ENCODE measurements at regions not wholly inside any gene's neighbourhood (a gene's known extent, or its start where the extent isn't known, plus 50 kb on each side); places are given as distances from the start of the nearest gene placed in this dataset.

DNA sequence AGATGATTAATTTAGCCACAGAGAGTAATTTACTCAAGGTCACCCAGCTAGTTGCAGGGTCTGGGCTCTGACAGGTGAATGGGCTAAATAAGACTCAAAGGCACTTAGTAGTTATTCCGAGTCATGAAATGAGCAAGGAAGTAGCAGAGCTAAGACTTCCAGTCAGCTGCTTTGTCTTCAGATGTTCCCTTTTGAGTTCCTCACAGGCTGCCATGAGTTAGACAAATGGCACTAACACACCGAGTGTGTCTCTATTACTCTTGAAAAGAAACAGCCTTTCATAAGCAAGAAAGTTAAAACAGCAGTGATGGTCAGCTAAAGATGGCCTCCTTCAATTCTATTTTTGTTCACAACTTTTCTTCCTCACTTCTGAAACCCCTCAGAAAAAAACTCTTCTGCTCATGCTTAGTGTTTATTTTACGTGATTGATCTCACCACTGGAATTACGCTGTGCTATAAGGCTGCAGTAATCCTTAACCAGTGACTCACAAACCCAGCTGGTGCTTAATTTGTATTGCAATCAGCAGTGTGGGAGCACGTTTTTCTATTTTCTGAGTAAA is 389.1 kb downstream of the AASDHPPT start:
- no peak overlapping the region for H3K4me3 ChIP-seq
- H3K4me2 ChIP-seq (ENCODE audit: insufficient read depth, low read length) = no peak overlapping the region
- TF ChIP-seq ZNF311 (CRISPR knock-in tag; IDR thresholded peaks at IDR 0.05) (no peak), HNRNPK (IDR thresholded peaks at IDR 0.05; ENCODE audit: low read depth, low read length, poor library complexity, severe bottlenecking) (no peak), TCF3 (CRISPR knock-in tag; IDR thresholded peaks at IDR 0.05) (no peak), TCF7L2 (IDR thresholded peaks at IDR 0.05; ENCODE audit: low read depth, low read length) (no peak), ASH1L (IDR thresholded peaks at IDR 0.05; ENCODE audit: borderline replicate concordance, low read depth, partially characterized antibody) (no peak), ZNF589 (CRISPR knock-in tag; IDR thresholded peaks at IDR 0.05; ENCODE audit: low read depth) (no peak), GTF2A2 (tag; IDR thresholded peaks at IDR 0.05) (no peak), NCOA6 (IDR thresholded peaks at IDR 0.05) (no peak), MYC (IDR thresholded peaks at IDR 0.05; ENCODE audit: low read depth, low read length) (no peak), MYC (CRISPR knock-in tag; IDR thresholded peaks at IDR 0.05; ENCODE audit: borderline replicate concordance, low read depth) (no peak), BRD4 (IDR thresholded peaks at IDR 0.05) (no peak)
- TF ChIP-seq, protein P1, sequence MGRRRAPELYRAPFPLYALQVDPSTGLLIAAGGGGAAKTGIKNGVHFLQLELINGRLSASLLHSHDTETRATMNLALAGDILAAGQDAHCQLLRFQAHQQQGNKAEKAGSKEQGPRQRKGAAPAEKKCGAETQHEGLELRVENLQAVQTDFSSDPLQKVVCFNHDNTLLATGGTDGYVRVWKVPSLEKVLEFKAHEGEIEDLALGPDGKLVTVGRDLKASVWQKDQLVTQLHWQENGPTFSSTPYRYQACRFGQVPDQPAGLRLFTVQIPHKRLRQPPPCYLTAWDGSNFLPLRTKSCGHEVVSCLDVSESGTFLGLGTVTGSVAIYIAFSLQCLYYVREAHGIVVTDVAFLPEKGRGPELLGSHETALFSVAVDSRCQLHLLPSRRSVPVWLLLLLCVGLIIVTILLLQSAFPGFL (CRISPR knock-in tag; IDR thresholded peaks at IDR 0.05) = no peak
- TF ChIP-seq, protein P2, sequence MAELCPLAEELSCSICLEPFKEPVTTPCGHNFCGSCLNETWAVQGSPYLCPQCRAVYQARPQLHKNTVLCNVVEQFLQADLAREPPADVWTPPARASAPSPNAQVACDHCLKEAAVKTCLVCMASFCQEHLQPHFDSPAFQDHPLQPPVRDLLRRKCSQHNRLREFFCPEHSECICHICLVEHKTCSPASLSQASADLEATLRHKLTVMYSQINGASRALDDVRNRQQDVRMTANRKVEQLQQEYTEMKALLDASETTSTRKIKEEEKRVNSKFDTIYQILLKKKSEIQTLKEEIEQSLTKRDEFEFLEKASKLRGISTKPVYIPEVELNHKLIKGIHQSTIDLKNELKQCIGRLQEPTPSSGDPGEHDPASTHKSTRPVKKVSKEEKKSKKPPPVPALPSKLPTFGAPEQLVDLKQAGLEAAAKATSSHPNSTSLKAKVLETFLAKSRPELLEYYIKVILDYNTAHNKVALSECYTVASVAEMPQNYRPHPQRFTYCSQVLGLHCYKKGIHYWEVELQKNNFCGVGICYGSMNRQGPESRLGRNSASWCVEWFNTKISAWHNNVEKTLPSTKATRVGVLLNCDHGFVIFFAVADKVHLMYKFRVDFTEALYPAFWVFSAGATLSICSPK (IDR thresholded peaks at IDR 0.05; ENCODE audit: borderline replicate concordance) = no peak
- TF ChIP-seq, protein P3, sequence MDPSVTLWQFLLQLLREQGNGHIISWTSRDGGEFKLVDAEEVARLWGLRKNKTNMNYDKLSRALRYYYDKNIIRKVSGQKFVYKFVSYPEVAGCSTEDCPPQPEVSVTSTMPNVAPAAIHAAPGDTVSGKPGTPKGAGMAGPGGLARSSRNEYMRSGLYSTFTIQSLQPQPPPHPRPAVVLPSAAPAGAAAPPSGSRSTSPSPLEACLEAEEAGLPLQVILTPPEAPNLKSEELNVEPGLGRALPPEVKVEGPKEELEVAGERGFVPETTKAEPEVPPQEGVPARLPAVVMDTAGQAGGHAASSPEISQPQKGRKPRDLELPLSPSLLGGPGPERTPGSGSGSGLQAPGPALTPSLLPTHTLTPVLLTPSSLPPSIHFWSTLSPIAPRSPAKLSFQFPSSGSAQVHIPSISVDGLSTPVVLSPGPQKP (CRISPR knock-in tag; IDR thresholded peaks at IDR 0.05) = no peak
- TF ChIP-seq, protein P4, sequence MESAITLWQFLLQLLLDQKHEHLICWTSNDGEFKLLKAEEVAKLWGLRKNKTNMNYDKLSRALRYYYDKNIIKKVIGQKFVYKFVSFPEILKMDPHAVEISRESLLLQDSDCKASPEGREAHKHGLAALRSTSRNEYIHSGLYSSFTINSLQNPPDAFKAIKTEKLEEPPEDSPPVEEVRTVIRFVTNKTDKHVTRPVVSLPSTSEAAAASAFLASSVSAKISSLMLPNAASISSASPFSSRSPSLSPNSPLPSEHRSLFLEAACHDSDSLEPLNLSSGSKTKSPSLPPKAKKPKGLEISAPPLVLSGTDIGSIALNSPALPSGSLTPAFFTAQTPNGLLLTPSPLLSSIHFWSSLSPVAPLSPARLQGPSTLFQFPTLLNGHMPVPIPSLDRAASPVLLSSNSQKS (CRISPR knock-in tag; IDR thresholded peaks at IDR 0.05) = no peak
- no peaks in the 10 kb centered on the region for H3K36me3 ChIP-seq (ENCODE audit: control insufficient read depth, insufficient read depth, low read length)
- ChIA-PET POLR2A (no interaction called here), CTCF (ENCODE audit: low intra/inter-chr PET ratio) (no interaction called here)
- H3K9me3 ChIP-seq (replicated peaks; ENCODE audit: control insufficient read depth, insufficient read depth, low read depth, low read length) = no peaks in the 10 kb centered on the region
- H2AFZ ChIP-seq (ENCODE audit: low read depth, low read length) = no peak overlapping the region
- in situ Hi-C loops (cut with MboI) = no loop called here
- WGBS (ENCODE audit: insufficient coverage, low coverage, missing lambda C conversion rate) = 0% methylated on average over 5 of the region's 5 CpGs
- H3K27me3 ChIP-seq (ENCODE audit: control insufficient read depth in 2 of 2, insufficient read depth in 2 of 2, low read length in 2 of 2) = no peaks in the 10 kb centered on the region
- no peak overlapping the region for H3K9ac ChIP-seq (ENCODE audit: insufficient read depth in 1 of 2, low read depth in 2 of 2, low read length in 2 of 2)
- H3K79me2 ChIP-seq (ENCODE audit: control insufficient read depth, insufficient read depth, low read length) = no peaks in the 10 kb centered on the region
- intact Hi-C loops (cut with micrococcal nuclease) = no loop called here
- no peak for ATAC-seq
- BruUV-seq (replicated peaks) = no TSS peak
- FAIRE-seq = no peak
- H3K27ac ChIP-seq (ENCODE audit: extremely low read depth, low read depth, low read length) = no peak overlapping the region
- no peaks in the 10 kb centered on the region for H3K9me1 ChIP-seq (ENCODE audit: control insufficient read depth, insufficient read depth, low read length)
- DNase-seq (ENCODE audit: extremely low read depth in 1 of 4, low spot score in 3 of 4) = no peak
- H3K4me1 ChIP-seq (replicated peaks in 1 of 2; ENCODE audit: control insufficient read depth in 2 of 2, insufficient read depth in 2 of 2, low read length in 2 of 2) = no peaks in the 10 kb centered on the region
- H4K20me1 ChIP-seq (replicated peaks; ENCODE audit: control insufficient read depth, insufficient read depth, low read length) = no peaks in the 10 kb centered on the region

Measured in K562 (cell line).